Stimulated activated memory B cell treated with anti-CD40 and anti-IgM and Interleukin-4, amounts not matched to agents 10 μg/mL and 1 μg/mL and 100 μg/mL, for 72 hours (primary cell): ENCODE measurements at regions not wholly inside any gene's neighbourhood (a gene's known extent, or its start where the extent isn't known, plus 50 kb on each side); places are given as distances from the start of the nearest gene placed in this dataset.

Experiments used
- ATAC-seq: fragments of 150-1000 bp; cut with Tn5 transposase; 2 replicates; pipeline ENCODE4 v1.10.0; 2021
- H3K27ac Mint-ChIP-seq: one replicate; pipeline ENCODE4 v1.8.0; 2022; ENCODE audit warnings: mild to moderate bottlenecking, mixed read lengths
- H3K27me3 Mint-ChIP-seq: one replicate; pipeline ENCODE4 v1.8.0; 2022; ENCODE audit warnings: mixed read lengths
- H3K36me3 Mint-ChIP-seq: one replicate; pipeline ENCODE4 v1.8.0; 2022; ENCODE audit warnings: mixed read lengths
- H3K4me1 Mint-ChIP-seq: one replicate; pipeline ENCODE4 v1.8.0; 2022; ENCODE audit warnings: mixed read lengths
- H3K4me3 Mint-ChIP-seq: one replicate; pipeline ENCODE4 v1.8.0; 2022; ENCODE audit warnings: mild to moderate bottlenecking, moderate library complexity, mixed read lengths
- H3K9me3 Mint-ChIP-seq: one replicate; pipeline ENCODE4 v1.8.0; 2022; ENCODE audit warnings: mixed read lengths

- Mint-ChIP-seq H3K36me3 (no peaks in the 10 kb centered on the region), H3K4me3 (no peak overlapping the region), H3K27me3 (peaks cover 7% of the 10 kb centered on the region), H3K9me3 (peaks cover 6% of the 10 kb centered on the region), H3K27ac (no peak overlapping the region), H3K4me1 (no peaks in the 10 kb centered on the region)
- ATAC-seq: no peak
Observed at GRCh38 chr2:15778529-15779219, 161.7 kb upstream of the MYCN start.

GRCh38 chr2:15779381-15780041, 160.8 kb upstream of the MYCN start:
- Mint-ChIP-seq H3K4me1 (no peaks in the 10 kb centered on the region), H3K36me3 (no peaks in the 10 kb centered on the region), H3K4me3 (no peak overlapping the region), H3K27ac (no peak overlapping the region), H3K9me3 (peaks cover 6% of the 10 kb centered on the region), H3K27me3 (peaks cover 7% of the 10 kb centered on the region)
- ATAC-seq: no peak

DNA sequence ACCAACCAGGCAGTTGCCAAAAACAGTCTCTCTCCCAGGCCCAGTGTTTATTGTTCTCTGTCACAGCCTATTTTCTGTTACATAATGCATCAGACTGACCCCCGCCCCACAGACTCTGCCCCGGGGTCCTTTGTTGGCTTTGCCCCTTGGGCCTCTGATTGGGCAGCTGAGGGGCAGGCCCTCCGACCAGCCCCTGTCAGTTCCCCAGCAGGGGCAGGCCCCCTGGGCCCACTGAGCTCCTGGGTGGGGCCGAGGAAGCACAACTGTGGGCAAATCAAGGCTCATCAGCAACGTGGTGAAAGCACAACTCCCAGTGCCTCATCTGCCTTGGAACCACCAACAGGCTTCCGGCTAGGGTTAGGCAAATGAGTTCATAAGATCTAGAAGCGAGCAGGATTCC, 160.1 kb upstream of the MYCN start:
- H3K9me3 Mint-ChIP-seq: peaks cover 6% of the 10 kb centered on the region
- H3K27me3 Mint-ChIP-seq: peaks cover 7% of the 10 kb centered on the region
- H3K4me3 Mint-ChIP-seq: no peak overlapping the region
- no peak for ATAC-seq
- no peak overlapping the region for H3K27ac Mint-ChIP-seq
- no peaks in the 10 kb centered on the region for H3K36me3 Mint-ChIP-seq
- H3K4me1 Mint-ChIP-seq: no peaks in the 10 kb centered on the region

GRCh38 chr2:15780912-15781574, 159.3 kb upstream of the MYCN start:
- Mint-ChIP-seq H3K27me3 (peaks cover 7% of the 10 kb centered on the region), H3K27ac (no peak overlapping the region), H3K4me3 (no peak overlapping the region), H3K9me3 (peaks cover 5% of the 10 kb centered on the region), H3K4me1 (no peaks in the 10 kb centered on the region), H3K36me3 (no peaks in the 10 kb centered on the region)
- ATAC-seq: no peak

DNA sequence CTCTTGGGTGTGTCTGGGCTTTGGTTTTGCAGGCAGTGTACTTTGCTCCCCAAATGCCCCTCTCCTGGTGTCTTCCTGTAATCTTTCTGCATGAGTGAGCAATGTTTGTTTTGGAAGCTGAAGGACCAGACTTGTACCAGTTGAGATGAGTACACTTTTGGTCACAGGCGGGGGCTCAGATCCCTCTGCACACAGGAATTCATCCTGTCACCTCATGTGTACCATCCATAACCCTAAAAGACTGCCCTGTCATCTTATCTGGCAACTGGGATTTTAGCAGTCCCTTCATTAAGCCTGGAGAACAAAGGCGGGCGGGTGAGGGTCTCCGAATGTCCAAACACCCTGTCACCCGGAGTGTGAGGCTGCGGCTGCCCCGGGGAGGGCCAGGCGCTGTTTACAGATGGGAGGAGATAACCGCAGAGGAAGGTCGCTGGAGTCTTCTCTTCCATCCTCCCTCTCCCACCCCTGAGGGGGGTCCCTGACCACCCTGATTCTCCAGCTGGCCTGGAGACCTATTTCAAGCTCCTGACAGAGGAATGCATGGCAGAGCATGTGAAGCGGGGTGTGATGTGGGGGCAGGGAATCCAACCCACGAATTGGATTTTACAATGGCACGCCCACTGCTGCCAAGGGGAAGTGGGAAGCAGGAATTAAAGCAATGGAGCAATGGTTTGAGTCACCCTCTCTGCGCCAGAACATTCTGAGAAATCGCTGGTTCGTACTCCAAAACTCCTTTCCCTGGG, 158.2 kb upstream of the MYCN start:
- Mint-ChIP-seq H3K27me3 (peaks cover 7% of the 10 kb centered on the region), H3K36me3 (no peaks in the 10 kb centered on the region), H3K4me3 (no peak overlapping the region), H3K4me1 (no peaks in the 10 kb centered on the region), H3K27ac (no peak overlapping the region), H3K9me3 (peaks cover 4% of the 10 kb centered on the region)
- no peak for ATAC-seq

DNA sequence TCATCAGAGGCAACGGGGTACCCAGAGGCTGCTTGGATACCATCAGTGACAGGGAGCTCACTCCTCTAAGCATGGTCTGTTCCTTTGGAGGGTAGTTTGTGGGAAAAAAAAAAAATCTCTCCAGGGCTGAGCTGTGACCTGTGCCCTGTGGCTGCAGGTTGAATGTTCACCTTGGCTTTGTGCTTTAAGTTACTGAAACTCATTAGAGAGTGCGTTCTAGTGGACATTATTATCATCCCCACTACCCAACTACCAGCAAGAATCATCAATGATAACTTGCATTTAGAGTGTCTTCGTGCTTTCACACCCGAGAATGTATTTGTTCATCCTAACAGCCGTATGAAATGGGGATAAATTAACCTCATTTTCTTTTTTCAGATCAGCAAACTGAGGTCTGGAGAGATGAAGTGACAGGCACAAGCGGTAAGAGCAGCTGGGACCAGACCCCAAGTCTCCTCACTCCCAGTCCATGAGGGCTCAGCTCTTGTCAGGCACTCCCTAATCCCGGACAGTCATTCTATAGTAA, 157.5 kb upstream of the MYCN start:
- Mint-ChIP-seq H3K4me1 (no peaks in the 10 kb centered on the region), H3K27me3 (peaks cover 7% of the 10 kb centered on the region), H3K36me3 (no peaks in the 10 kb centered on the region), H3K4me3 (no peak overlapping the region), H3K27ac (no peak overlapping the region), H3K9me3 (peaks cover 7% of the 10 kb centered on the region)
- ATAC-seq: no peak

DNA sequence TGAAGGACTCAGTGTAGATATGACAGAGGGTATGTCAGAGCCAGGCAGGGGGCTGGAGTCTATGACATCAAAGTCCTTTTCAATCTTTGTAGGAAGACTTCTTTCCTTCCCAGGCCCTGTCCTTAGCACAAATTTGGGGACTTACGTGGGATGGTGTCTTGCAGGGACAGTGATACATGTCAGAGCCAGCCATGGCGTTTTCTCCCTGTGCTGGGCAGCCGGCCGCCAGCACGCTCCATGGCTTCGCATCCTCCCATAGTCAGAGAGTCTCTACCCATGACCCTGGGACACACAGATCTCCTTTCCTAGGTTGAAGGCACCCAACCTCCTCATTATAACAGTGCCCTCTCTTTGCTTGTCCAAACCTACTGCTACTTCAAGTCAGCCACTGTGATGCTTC, 156.9 kb upstream of the MYCN start:
- ATAC-seq: no peak
- H3K36me3 Mint-ChIP-seq: no peaks in the 10 kb centered on the region
- peaks cover 8% of the 10 kb centered on the region for H3K9me3 Mint-ChIP-seq
- no peak overlapping the region for H3K27ac Mint-ChIP-seq
- no peak overlapping the region for H3K4me3 Mint-ChIP-seq
- no peaks in the 10 kb centered on the region for H3K4me1 Mint-ChIP-seq
- H3K27me3 Mint-ChIP-seq: peaks cover 7% of the 10 kb centered on the region

DNA sequence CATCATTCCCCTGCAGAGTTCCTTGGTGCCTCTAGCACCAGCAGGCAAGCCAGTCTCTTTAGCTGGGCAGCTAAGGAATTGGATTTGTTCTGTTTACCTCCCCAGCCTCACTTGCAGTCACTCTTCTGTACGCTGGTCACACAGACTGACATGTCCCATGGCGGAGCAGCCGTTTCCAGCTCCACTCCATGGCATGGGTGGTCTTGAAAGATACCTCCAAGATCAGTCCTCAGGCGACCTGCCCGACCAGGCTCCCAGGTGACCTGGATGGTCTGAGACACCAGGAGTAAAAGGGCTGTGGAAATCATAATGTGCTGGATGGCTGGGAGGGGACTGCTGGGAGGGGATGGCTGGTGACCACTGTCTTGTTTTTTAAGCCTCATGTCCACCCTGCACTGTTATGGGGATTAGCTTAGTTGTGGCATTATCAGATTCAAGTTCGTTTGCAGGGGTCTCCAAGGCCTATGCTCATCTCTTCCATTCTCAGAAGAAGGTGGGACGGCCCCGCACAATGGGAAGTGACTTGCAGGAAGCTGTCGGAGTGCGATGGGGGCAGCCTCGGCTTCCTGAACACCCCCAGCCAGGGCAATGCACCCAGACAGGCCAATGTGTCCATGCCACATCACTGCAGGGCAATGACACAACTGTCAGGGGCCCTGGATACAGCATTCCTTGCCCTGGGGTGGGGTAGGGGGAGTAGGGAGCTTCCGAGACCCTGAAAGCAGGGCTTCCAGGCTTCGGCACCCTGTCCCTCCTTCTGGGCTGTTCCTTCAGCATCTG, 156.1 kb upstream of the MYCN start:
- H3K27me3 Mint-ChIP-seq: peaks cover 6% of the 10 kb centered on the region
- no peak overlapping the region for H3K4me3 Mint-ChIP-seq
- no peaks in the 10 kb centered on the region for H3K36me3 Mint-ChIP-seq
- no peak for ATAC-seq
- H3K9me3 Mint-ChIP-seq: peaks cover 8% of the 10 kb centered on the region
- no peak overlapping the region for H3K27ac Mint-ChIP-seq
- H3K4me1 Mint-ChIP-seq: no peaks in the 10 kb centered on the region

DNA sequence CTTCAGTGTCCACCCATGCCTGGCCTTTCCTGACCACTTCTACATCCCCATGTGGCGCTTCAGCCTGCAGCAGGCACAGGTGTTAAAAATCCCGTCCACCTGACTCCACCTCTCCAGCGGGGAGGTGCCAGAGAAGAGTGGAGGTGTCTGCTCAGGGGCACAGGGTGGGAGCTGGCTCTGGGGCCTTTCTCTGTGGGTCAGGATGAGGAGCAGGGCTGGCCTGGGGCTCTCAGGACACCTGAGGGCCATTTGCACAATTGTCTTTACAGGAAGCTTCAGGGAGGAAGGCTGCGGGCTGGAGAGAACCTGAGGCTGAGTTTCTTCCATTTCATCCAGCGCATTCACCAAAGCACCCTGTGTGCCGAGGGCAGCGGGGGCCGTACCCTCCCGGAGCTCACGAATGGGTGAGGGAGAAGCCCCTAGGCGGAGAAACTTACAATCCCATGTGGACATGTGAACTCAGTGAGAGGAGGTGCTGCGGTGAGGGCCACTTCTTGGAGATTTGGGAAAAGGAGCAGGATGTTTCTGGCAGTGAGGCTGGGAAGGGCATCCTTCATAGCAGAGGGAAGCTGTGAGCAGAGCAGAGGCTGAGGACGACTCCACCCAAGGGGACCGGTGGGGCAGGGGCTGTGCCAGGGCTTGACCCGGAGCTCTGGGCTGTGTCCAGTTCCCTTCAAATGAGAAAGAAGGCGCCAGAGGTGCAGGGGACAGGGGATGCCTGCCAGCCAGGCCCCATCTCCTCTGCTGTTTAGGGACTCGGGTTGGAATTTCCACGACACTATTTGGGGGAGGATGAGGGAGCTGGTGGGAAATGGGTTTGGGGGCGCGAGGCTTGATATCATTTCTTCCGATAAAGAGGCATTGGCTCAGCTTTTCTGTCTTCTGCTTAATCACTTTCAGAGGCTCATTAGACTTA, 155.2 kb upstream of the MYCN start:
- Mint-ChIP-seq H3K27ac (no peak overlapping the region), H3K4me1 (no peaks in the 10 kb centered on the region), H3K36me3 (no peaks in the 10 kb centered on the region), H3K9me3 (peaks cover 8% of the 10 kb centered on the region), H3K4me3 (no peak overlapping the region), H3K27me3 (no peaks in the 10 kb centered on the region)
- no peak for ATAC-seq

GRCh38 chr2:15786003-15786654, 154.2 kb upstream of the MYCN start:
- Mint-ChIP-seq H3K27me3 (no peaks in the 10 kb centered on the region), H3K36me3 (no peaks in the 10 kb centered on the region), H3K4me3 (no peak overlapping the region), H3K9me3 (peaks cover 4% of the 10 kb centered on the region), H3K27ac (no peak overlapping the region), H3K4me1 (no peaks in the 10 kb centered on the region)
- no peak for ATAC-seq

DNA sequence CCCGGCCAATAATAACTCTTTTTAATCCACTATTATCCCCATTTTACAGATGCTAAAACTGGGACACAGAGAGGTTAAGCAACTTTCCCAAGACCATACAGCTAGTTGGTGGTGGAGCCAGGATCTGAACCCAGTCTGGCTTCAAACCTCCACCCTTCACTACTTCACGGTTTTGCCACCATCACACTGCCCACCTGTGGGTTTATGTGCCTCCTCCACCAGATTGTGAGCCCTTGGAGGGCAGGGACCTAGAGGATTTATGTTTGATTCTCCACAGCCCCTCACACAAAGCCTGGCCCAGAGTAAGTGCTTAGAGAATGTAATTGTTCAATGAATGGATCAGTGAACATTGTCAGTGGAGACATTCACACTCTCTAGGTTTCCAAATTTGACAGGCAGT, 153.4 kb upstream of the MYCN start:
- Mint-ChIP-seq H3K9me3 (peaks cover 4% of the 10 kb centered on the region), H3K27me3 (no peaks in the 10 kb centered on the region), H3K27ac (no peak overlapping the region), H3K4me3 (no peak overlapping the region), H3K36me3 (no peaks in the 10 kb centered on the region), H3K4me1 (no peaks in the 10 kb centered on the region)
- ATAC-seq: no peak

GRCh38 chr2:15787535-15788454, 152.6 kb upstream of the MYCN start:
- ATAC-seq: no peak
- Mint-ChIP-seq H3K9me3 (peaks cover 4% of the 10 kb centered on the region), H3K4me3 (no peak overlapping the region), H3K36me3 (no peaks in the 10 kb centered on the region), H3K27ac (no peak overlapping the region), H3K27me3 (no peaks in the 10 kb centered on the region), H3K4me1 (no peaks in the 10 kb centered on the region)

- no peak for ATAC-seq
- H3K36me3 Mint-ChIP-seq: no peaks in the 10 kb centered on the region
- H3K9me3 Mint-ChIP-seq: peaks cover 4% of the 10 kb centered on the region
- H3K4me3 Mint-ChIP-seq: no peak overlapping the region
- no peak overlapping the region for H3K27ac Mint-ChIP-seq
- H3K4me1 Mint-ChIP-seq: no peaks in the 10 kb centered on the region
- no peaks in the 10 kb centered on the region for H3K27me3 Mint-ChIP-seq
Observed at GRCh38 chr2:15788455-15788829, 151.9 kb upstream of the MYCN start.
